SK-N-SH treated with all-trans-retinoic acid at 6 μM for 48 hours (cell line): ENCODE measurements at regions not wholly inside any gene's neighbourhood (a gene's known extent, or its start where the extent isn't known, plus 50 kb on each side); places are given as distances from the start of the nearest gene placed in this dataset.
A peak's percentile ranks its signal among the peaks of the same experiment; 100 is the strongest.

ENCODE experiments used
- ATAC-seq: fragments of 200-7000 bp; cut with Tn5 transposase; 3 replicates; pipeline ENCODE4 v1.9.1; 2020; ENCODE audit warnings: mild to moderate bottlenecking, moderate library complexity
- ARNTL ChIP-seq: fragments of 450-650 bp; formaldehyde crosslinking; IDR thresholded peaks from 2 replicates; pipeline ENCODE4 v1.5.0; 2020; ENCODE audit warnings: low read depth, mild to moderate bottlenecking, moderate library complexity, borderline replicate concordance
- BACH2 ChIP-seq: fragments of 250-450 bp; sonication (Bioruptor Pico); IDR thresholded peaks from 2 replicates; pipeline ENCODE4 v1.9.0; 2021; ENCODE audit warnings: mild to moderate bottlenecking, borderline replicate concordance
- CREB5 ChIP-seq: fragments of 250-450 bp; sonication (Bioruptor Pico); IDR thresholded peaks from 2 replicates; pipeline ENCODE4 v1.5.1; 2020; ENCODE audit warnings: low read depth, mild to moderate bottlenecking, moderate library complexity
- CSDC2 ChIP-seq: fragments of 250-450 bp; sonication (Bioruptor Pico); IDR thresholded peaks from 2 replicates; pipeline ENCODE4 v1.5.0; 2020; ENCODE audit warnings: mild to moderate bottlenecking, moderate library complexity
- CSRNP3 ChIP-seq: fragments of 250-450 bp; sonication (Bioruptor Pico); IDR thresholded peaks from 2 replicates; pipeline ENCODE4 v1.5.1; 2021; ENCODE audit warnings: mild to moderate bottlenecking, moderate library complexity
- ESRRG ChIP-seq: fragments of 250-450 bp; sonication (Bioruptor Pico); IDR thresholded peaks from 2 replicates; pipeline ENCODE4 v1.6.1; 2021; ENCODE audit warnings: mild to moderate bottlenecking
- GLIS3 ChIP-seq: fragments of 250-450 bp; sonication (Bioruptor Pico); IDR thresholded peaks from 2 replicates; pipeline ENCODE4 v1.5.0; 2020; ENCODE audit warnings: mild to moderate bottlenecking, moderate library complexity
- OSR1 ChIP-seq: fragments of 250-450 bp; sonication (Bioruptor Pico); IDR thresholded peaks from 2 replicates; pipeline ENCODE4 v1.8.0; 2022; ENCODE audit warnings: moderate library complexity, mild to moderate bottlenecking, inconsistent platforms
- PATZ1 ChIP-seq: fragments of 250-450 bp; sonication (Bioruptor Pico); IDR thresholded peaks from 2 replicates; pipeline ENCODE4 v1.8.0; 2020; ENCODE audit warnings: mild to moderate bottlenecking, moderate library complexity, borderline replicate concordance
- POU6F1 ChIP-seq: fragments of 250-450 bp; sonication (Bioruptor Pico); IDR thresholded peaks from 2 replicates; pipeline ENCODE4 v1.8.0; 2021; ENCODE audit warnings: low read depth, mild to moderate bottlenecking, moderate library complexity, borderline replicate concordance
- PPARA ChIP-seq: fragments of 250-450 bp; sonication (Bioruptor Pico); IDR thresholded peaks from 2 replicates; pipeline ENCODE4 v1.5.0; 2020; ENCODE audit warnings: mild to moderate bottlenecking, borderline replicate concordance
- RARB ChIP-seq: fragments of 250-450 bp; sonication (Bioruptor Pico); IDR thresholded peaks from 2 replicates; pipeline ENCODE4 v1.8.0; 2021; ENCODE audit warnings: mild to moderate bottlenecking, moderate library complexity
- SNAI2 ChIP-seq: fragments of 250-450 bp; sonication (Bioruptor Pico); IDR thresholded peaks from 2 replicates; pipeline ENCODE4 v1.5.0; 2020; ENCODE audit warnings: mild to moderate bottlenecking, moderate library complexity
- TCF4 ChIP-seq: fragments of 250-450 bp; sonication (Bioruptor Pico); IDR thresholded peaks from 2 replicates; pipeline ENCODE4 v1.8.0; 2021; ENCODE audit warnings: mild to moderate bottlenecking, moderate library complexity, borderline replicate concordance
- TOX ChIP-seq: fragments of 250-450 bp; sonication (Bioruptor Pico); IDR thresholded peaks from 2 replicates; pipeline ENCODE4 v1.8.0; 2021; ENCODE audit warnings: mild to moderate bottlenecking, moderate library complexity, borderline replicate concordance
- TSHZ2 ChIP-seq: fragments of 250-450 bp; sonication (Bioruptor Pico); IDR thresholded peaks from 2 replicates; pipeline ENCODE4 v1.5.0; 2020; ENCODE audit warnings: mild to moderate bottlenecking, moderate library complexity
- ZC3H10 ChIP-seq: fragments of 250-450 bp; sonication (Bioruptor Pico); IDR thresholded peaks from 2 replicates; pipeline ENCODE4 v1.5.1; 2021; ENCODE audit warnings: mild to moderate bottlenecking, moderate library complexity
- ZFP3 ChIP-seq: fragments of 250-450 bp; sonication (Bioruptor Pico); IDR thresholded peaks from 2 replicates; pipeline ENCODE4 v1.5.0; 2020; ENCODE audit warnings: mild to moderate bottlenecking, moderate library complexity
- ZFP30 ChIP-seq: fragments of 450-650 bp; formaldehyde crosslinking; IDR thresholded peaks from 2 replicates; pipeline ENCODE4 v1.5.0; 2022; ENCODE audit warnings: mild to moderate bottlenecking, moderate library complexity
- ZNF565 ChIP-seq: fragments of 450-650 bp; formaldehyde crosslinking; conservative IDR thresholded peaks from 2 replicates; pipeline ENCODE4 v1.5.0; 2020; ENCODE audit warnings: low read depth, mild to moderate bottlenecking, moderate library complexity
- ZNF70 ChIP-seq: fragments of 450-650 bp; formaldehyde crosslinking; IDR thresholded peaks from 2 replicates; pipeline ENCODE4 v1.5.0; 2020; ENCODE audit warnings: mild to moderate bottlenecking, moderate library complexity
- ZNF8 ChIP-seq: fragments of 450-650 bp; formaldehyde crosslinking; IDR thresholded peaks from 2 replicates; pipeline ENCODE4 v1.5.0; 2020; ENCODE audit warnings: mild to moderate bottlenecking, moderate library complexity

GRCh38 chr4:106502106-106502699, 133.6 kb upstream of the GIMD1 start:
- TF ChIP-seq ARNTL (CRISPR knock-in tag) = no peak
- TF ChIP-seq PATZ1 = no peak
- no peak for TF ChIP-seq OSR1
- TF ChIP-seq ZC3H10 (CRISPR knock-in tag) = no peak
- TF ChIP-seq GLIS3 (CRISPR knock-in tag) = no peak
- no peak for TF ChIP-seq PPARA (CRISPR knock-in tag)
- no peak for TF ChIP-seq TSHZ2 (CRISPR knock-in tag)
- no peak for TF ChIP-seq POU6F1
- no peak for TF ChIP-seq ZFP3 (CRISPR knock-in tag)
- TF ChIP-seq ZNF565 (CRISPR knock-in tag) = no peak
- TF ChIP-seq ESRRG (CRISPR knock-in tag) = no peak
- TF ChIP-seq ZFP30 (CRISPR knock-in tag) = no peak
- no peak for TF ChIP-seq CSDC2 (CRISPR knock-in tag)
- TF ChIP-seq ZNF70 = no peak
- TF ChIP-seq RARB (CRISPR knock-in tag) = no peak
- no peak for TF ChIP-seq CREB5 (CRISPR knock-in tag)
- no peak for TF ChIP-seq BACH2 (CRISPR knock-in tag)
- no peak for TF ChIP-seq SNAI2 (CRISPR knock-in tag)
- TF ChIP-seq TCF4 (CRISPR knock-in tag) = no peak
- no peak for TF ChIP-seq CSRNP3 (CRISPR knock-in tag)
- peak; percentile 97 for ATAC-seq

GRCh38 chr4:106497271-106497670, 128.7 kb upstream of the GIMD1 start:
- no peak for ATAC-seq
- TF ChIP-seq POU6F1 = no peak
- no peak for TF ChIP-seq TSHZ2 (CRISPR knock-in tag)
- no peak for TF ChIP-seq RARB (CRISPR knock-in tag)
- TF ChIP-seq ZFP3 (CRISPR knock-in tag) = no peak
- no peak for TF ChIP-seq TCF4 (CRISPR knock-in tag)
- no peak for TF ChIP-seq ZNF70
- no peak for TF ChIP-seq CREB5 (CRISPR knock-in tag)
- no peak for TF ChIP-seq ZNF565 (CRISPR knock-in tag)
- no peak for TF ChIP-seq SNAI2 (CRISPR knock-in tag)
- no peak for TF ChIP-seq ARNTL (CRISPR knock-in tag)
- no peak for TF ChIP-seq TOX (CRISPR knock-in tag)
- no peak for TF ChIP-seq ZFP30 (CRISPR knock-in tag)
- TF ChIP-seq PPARA (CRISPR knock-in tag) = no peak
- no peak for TF ChIP-seq ZNF8 (CRISPR knock-in tag)
